B cell (primary cell): ENCODE measurements at regions not wholly inside any gene's neighbourhood (a gene's known extent, or its start where the extent isn't known, plus 50 kb on each side); places are given as distances from the start of the nearest gene placed in this dataset.

Experiments
- ATAC-seq: fragments of 200-7000 bp; cut with Tn5 transposase; one replicate; pipeline ENCODE4 v1.10.0; 2021; ENCODE audit warnings: low read depth, mild to moderate bottlenecking, moderate number of reproducible peaks, moderate library complexity
- CTCF ChIA-PET: fragments of 350-600 bp; sonication (Branson Sonifier 250); formaldehyde crosslinking; loops from one replicate; lab custom pipeline; 2021; ENCODE audit warnings: antibody characterized with exemption, inconsistent platforms; lab: Charles Lee
- POLR2A ChIA-PET: fragments of 350-600 bp; sonication (Branson Sonifier 250); formaldehyde crosslinking; loops from one replicate; lab custom pipeline; 2021; ENCODE audit warnings: antibody characterized with exemption; lab: Charles Lee
- DNase-seq: peaks from one replicate; pipeline ENCODE4 v3.0.0; 2013
- H2AFZ ChIP-seq: 2 replicates; pipeline ENCODE4 v1.6.1; 2012; ENCODE audit warnings: mild to moderate bottlenecking, low read depth, low read length; ENCODE audit not compliant: insufficient read depth, poor library complexity, severe bottlenecking
- H3K27ac ChIP-seq, 2 donors: 1 replicate in 1 of 2; 2 replicates in 1 of 2; pipeline ENCODE4 v1.5.1; 2012 to 2013; ENCODE audit warnings: low read length in 2 of 2, mild to moderate bottlenecking in 2 of 2, moderate library complexity in 1 of 2
- H3K27me3 ChIP-seq, 4 experiments: fragments of 200-600 bp in 1 of 4; sonication (generic) in 1 of 4; replicated peaks in 1 of 4; 1 replicate in 2 of 4; 2 replicates in 2 of 4; pipeline versions ENCODE4 v1.6.1 to v1.7.0; 2013 to 2016; ENCODE audit warnings: low read length in 3 of 4, mild to moderate bottlenecking in 2 of 4, mixed read lengths in 1 of 4, moderate library complexity in 1 of 4; ENCODE audit not compliant: insufficient read depth in 4 of 4, control insufficient read depth in 3 of 4; ENCODE audit errors: control extremely low read depth in 1 of 4
- H3K36me3 ChIP-seq, 2 experiments: replicated peaks in 1 of 2; 1 replicate in 1 of 2; 2 replicates in 1 of 2; pipeline versions ENCODE4 v1.6.1 to v1.7.1; 2013; ENCODE audit warnings: low read length in 1 of 2; ENCODE audit not compliant: insufficient read depth in 2 of 2, control insufficient read depth in 1 of 2; ENCODE audit errors: control extremely low read depth in 1 of 2, extremely low read depth in 1 of 2
- H3K4me1 ChIP-seq, 2 donors: fragments of 200-600 bp in 1 of 2; sonication (generic) in 1 of 2; 1 replicate in 1 of 2; 2 replicates in 1 of 2; pipeline versions ENCODE4 v1.5.1 to v1.6.1; 2013 to 2017; ENCODE audit warnings: low read length in 2 of 2; ENCODE audit not compliant: control insufficient read depth in 2 of 2, insufficient read depth in 2 of 2
- H3K4me2 ChIP-seq: replicated peaks from 2 replicates; pipeline ENCODE3; 2012; ENCODE audit warnings: mild to moderate bottlenecking, low read depth, low read length; ENCODE audit not compliant: poor library complexity, severe bottlenecking
- H3K4me3 ChIP-seq, 5 experiments: fragments of 200-600 bp in 1 of 5; sonication (generic) in 1 of 5; 1 replicate in 3 of 5; 2 replicates in 2 of 5; pipeline versions ENCODE4 v1.5.1 to v1.7.0; 2011 to 2016; ENCODE audit warnings: low read length in 4 of 5, mild to moderate bottlenecking in 4 of 5, low read depth in 2 of 5, control low read depth in 1 of 5, moderate library complexity in 1 of 5; ENCODE audit not compliant: insufficient read depth in 1 of 5; ENCODE audit errors: control extremely low read depth in 1 of 5, extremely low read depth in 1 of 5
- H3K79me2 ChIP-seq: fragments of 200-600 bp; sonication (generic); one replicate; pipeline ENCODE4 v1.6.0; 2016; ENCODE audit warnings: low read length; ENCODE audit not compliant: control insufficient read depth, insufficient read depth
- H3K9ac ChIP-seq: fragments of 200-600 bp; sonication (generic); 2 replicates; pipeline ENCODE4 v1.6.1; 2017; ENCODE audit warnings: mild to moderate bottlenecking, low read length, moderate library complexity
- H3K9me3 ChIP-seq, 3 donors: one replicate each; pipeline versions ENCODE4 v1.6.1 to v1.7.1; 2013; ENCODE audit warnings: low read length in 2 of 3; ENCODE audit not compliant: control insufficient read depth in 2 of 3, insufficient read depth in 1 of 3; ENCODE audit errors: control extremely low read depth in 1 of 3
- H4K20me1 ChIP-seq: 2 replicates; pipeline ENCODE4 v1.6.0; 2012; ENCODE audit warnings: mild to moderate bottlenecking, low read length; ENCODE audit not compliant: insufficient read depth, control insufficient read depth, poor library complexity, severe bottlenecking
- H3K27ac Mint-ChIP-seq: one replicate; pipeline ENCODE4 v1.8.0; 2021; ENCODE audit warnings: mixed read lengths
- H3K27me3 Mint-ChIP-seq: one replicate; pipeline ENCODE4 v1.8.0; 2021; ENCODE audit warnings: mixed read lengths
- H3K4me1 Mint-ChIP-seq: one replicate; pipeline ENCODE4 v1.8.0; 2021; ENCODE audit warnings: mixed read lengths
- H3K4me3 Mint-ChIP-seq: one replicate; pipeline ENCODE4 v1.8.0; 2021; ENCODE audit warnings: mixed read lengths
- H3K9me3 Mint-ChIP-seq: one replicate; pipeline ENCODE4 v1.8.0; 2022; ENCODE audit warnings: mixed read lengths; ENCODE audit not compliant: insufficient read depth
- CTCF ChIP-seq: fragments of 200-600 bp; IDR thresholded peaks from one replicate; pipeline ENCODE4 v1.8.0; 2022; ENCODE audit warnings: antibody characterized with exemption, mild to moderate bottlenecking
- EZH2 ChIP-seq: IDR thresholded peaks from 2 replicates; pipeline ENCODE4 v1.6.1; 2012; ENCODE audit warnings: borderline replicate concordance, low read depth, mild to moderate bottlenecking, moderate library complexity, low read length; ENCODE audit not compliant: insufficient read depth, poor library complexity, severe bottlenecking
- WGBS: methylation state at CpG from one replicate; pipeline ENCODE4 v1.1.5; 2013; ENCODE audit warnings: missing lambda C conversion rate; ENCODE audit not compliant: insufficient coverage; 5-methylcytosine and 5-hydroxymethylcytosine counted together
- intact Hi-C: fragments of 100-400 bp; cut with micrococcal nuclease; formaldehyde crosslinking; loops from one replicate; pipeline ENCODE4 v1.10.0; 2022

GRCh38 chr12:94873734-94874517 lies 129.6 kb downstream of the NDUFA12 start:
- Histone ChIP-seq H4K20me1 (no peaks in the 10 kb centered on the region), H3K4me2 (peak overlapping the region; percentile 97), H3K9me3 (peaks cover 0 to 2% (median 0%) of the 10 kb centered on the region in 3 donors), H3K4me3 (peak overlapping the region in 4 of 5 experiments; percentile 39 to 70 (median 60)), H3K79me2 (no peaks in the 10 kb centered on the region), H3K27me3 (peaks cover 0 to 43% (median 17%) of the 10 kb centered on the region in 4 experiments), H3K4me1 (peaks cover 33 to 37% of the 10 kb centered on the region in 2 donors), H3K36me3 (no peaks in the 10 kb centered on the region), H2AFZ (peak overlapping the region; percentile 85), H3K27ac (no peak overlapping the region), H3K9ac (peak overlapping the region; percentile 70)
- TF ChIP-seq EZH2: peak; percentile 65
- no peak for TF ChIP-seq CTCF
- peak overlapping the region; percentile 67 for H3K27ac Mint-ChIP-seq
- H3K4me3 Mint-ChIP-seq: peak overlapping the region; percentile 88
- no peaks in the 10 kb centered on the region for H3K9me3 Mint-ChIP-seq
- ChIA-PET POLR2A (interaction anchor here (0.6 kb wide), 2 partner anchors 121 to 755 kb away, joined by 4 to 7 read pairs; no protein-coding TSS in a partner anchor), CTCF (interaction anchor here (0.6 to 6.8 kb wide), 19 partner anchors 9 to 739 kb away, joined by 3 to 108 read pairs (median 9); no protein-coding TSS in a partner anchor)
- ATAC-seq (no peak), DNase-seq (no peak)
- H3K27me3 Mint-ChIP-seq: peaks cover 36% of the 10 kb centered on the region
- peaks cover 40% of the 10 kb centered on the region for H3K4me1 Mint-ChIP-seq
- WGBS: 4% methylated on average over 57 of the region's 64 CpGs
- intact Hi-C loops: loop anchor here (2.0 to 10.0 kb wide), 4 partner anchors 42 to 341 kb away; partner anchors contain the start of genes FGD6 and VEZT
